ENCODE measurements at regions not wholly inside any gene's neighbourhood (a gene's known extent, or its start where the extent isn't known, plus 50 kb on each side); places are given as distances from the start of the nearest gene placed in this dataset.

GRCh38 chr20:22791877-22792525 lies 207.6 kb upstream of the FOXA2 start:
- DNase-seq (ENCODE audit: low read depth), result no peak

GRCh38 chr20:22794200-22794599 lies 209.8 kb upstream of the FOXA2 start:
- DNase-seq (ENCODE audit: low read depth), result no peak

GRCh38 chr20:22795433-22795832 lies 211.1 kb upstream of the FOXA2 start:
- no peak for DNase-seq (ENCODE audit: low read depth)

- peak; percentile 100 for DNase-seq (ENCODE audit: low read depth)
These were observed 211.5 kb upstream of the FOXA2 start for GRCh38 chr20:22795871-22796270.

GRCh38 chr20:22796469-22797077 lies 212.2 kb upstream of the FOXA2 start:
- DNase-seq (ENCODE audit: low read depth), result peak; percentile 71

- no peak for DNase-seq (ENCODE audit: low read depth)
These were observed 212.7 kb upstream of the FOXA2 start for GRCh38 chr20:22797103-22797502.

GRCh38 chr20:22799687-22800086 lies 215.3 kb upstream of the FOXA2 start:
- no peak for DNase-seq (ENCODE audit: low read depth)

GRCh38 chr20:22800129-22800528 lies 215.8 kb upstream of the FOXA2 start:
- DNase-seq (ENCODE audit: low read depth), result no peak

GRCh38 chr20:22801528-22801927 lies 217.2 kb upstream of the FOXA2 start:
- no peak for DNase-seq (ENCODE audit: low read depth)

- DNase-seq (ENCODE audit: low read depth), result no peak
These were observed 217.9 kb upstream of the FOXA2 start for GRCh38 chr20:22802296-22802695.

- DNase-seq (ENCODE audit: low read depth), result peak; percentile 84
These were observed 220.8 kb upstream of the FOXA2 start for GRCh38 chr20:22805219-22805618.

GRCh38 chr20:22805996-22806395 lies 221.6 kb upstream of the FOXA2 start:
- no peak for DNase-seq (ENCODE audit: low read depth)

- no peak for DNase-seq (ENCODE audit: low read depth)
These were observed 222.7 kb upstream of the FOXA2 start for GRCh38 chr20:22807045-22807444.

- DNase-seq (ENCODE audit: low read depth), result no peak
These were observed 223.4 kb upstream of the FOXA2 start for GRCh38 chr20:22807646-22808244.

- DNase-seq (ENCODE audit: low read depth), result no peak
These were observed 224.3 kb upstream of the FOXA2 start for GRCh38 chr20:22808628-22809027.

GRCh38 chr20:22810030-22810429 lies 225.1 kb upstream of the SSTR4 start:
- no peak for DNase-seq (ENCODE audit: low read depth)

GRCh38 chr20:22810626-22811569 lies 224.2 kb upstream of the SSTR4 start:
- DNase-seq (ENCODE audit: low read depth), result no peak

GRCh38 chr20:22814471-22815205 lies 220.5 kb upstream of the SSTR4 start:
- no peak for DNase-seq (ENCODE audit: low read depth)

GRCh38 chr20:22815206-22815551 lies 219.9 kb upstream of the SSTR4 start:
- DNase-seq (ENCODE audit: low read depth), result no peak

- DNase-seq (ENCODE audit: low read depth), result no peak
These were observed 219.4 kb upstream of the SSTR4 start for GRCh38 chr20:22815603-22816315.

GRCh38 chr20:22818636-22819035 lies 216.5 kb upstream of the SSTR4 start:
- no peak for DNase-seq (ENCODE audit: low read depth)

Data from HS-27A (cell line).